HG02840 (cell line): ENCODE measurements at regions not wholly inside any gene's neighbourhood (a gene's known extent, or its start where the extent isn't known, plus 50 kb on each side); places are given as distances from the start of the nearest gene placed in this dataset.
A peak's percentile ranks its signal among the peaks of the same experiment; 100 is the strongest.
"Not testable (repeated sequence)": the region's sequence is repeated elsewhere in the genome, so short reads cannot be mapped to it uniquely, and the experiment has no call there.

Source experiments
- ATAC-seq: cut with Tn5 transposase; IDR thresholded peaks from one replicate; pipeline ENCODE4 v1.9.1; 2021; ENCODE audit warnings: mild to moderate bottlenecking, moderate library complexity, moderate number of reproducible peaks; ENCODE audit not compliant: unreplicated experiment, low FRiP score

DNA sequence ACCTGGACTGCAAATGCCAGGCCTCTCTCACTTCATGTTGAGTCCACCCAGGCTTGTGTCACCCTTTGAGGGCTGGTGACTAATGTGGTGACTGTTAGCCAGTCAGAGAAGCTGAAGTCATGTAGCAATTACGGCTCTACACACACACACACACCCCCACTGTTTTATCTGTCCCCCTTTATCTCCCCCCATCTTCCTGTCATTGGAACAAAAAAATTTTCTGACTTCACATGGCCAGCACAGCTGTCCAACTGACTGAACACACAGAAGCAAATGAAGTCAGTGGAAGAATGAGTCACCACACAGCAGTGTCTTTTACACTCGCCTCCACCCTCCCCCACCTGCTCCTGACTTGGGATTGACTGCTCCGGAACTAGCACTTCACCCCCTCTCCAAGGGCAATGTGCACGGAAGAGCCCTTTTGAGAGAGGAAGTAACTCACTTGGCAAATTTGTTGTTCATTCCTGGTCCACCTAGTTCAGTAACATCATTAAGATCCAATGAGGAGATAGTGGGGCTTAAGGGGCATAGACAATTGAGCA, 198.0 kb downstream of the RNF144B start:
- no peak for ATAC-seq

GRCh38 chr6:18586133-18586532, 199.0 kb downstream of the RNF144B start:
- no peak for ATAC-seq

DNA sequence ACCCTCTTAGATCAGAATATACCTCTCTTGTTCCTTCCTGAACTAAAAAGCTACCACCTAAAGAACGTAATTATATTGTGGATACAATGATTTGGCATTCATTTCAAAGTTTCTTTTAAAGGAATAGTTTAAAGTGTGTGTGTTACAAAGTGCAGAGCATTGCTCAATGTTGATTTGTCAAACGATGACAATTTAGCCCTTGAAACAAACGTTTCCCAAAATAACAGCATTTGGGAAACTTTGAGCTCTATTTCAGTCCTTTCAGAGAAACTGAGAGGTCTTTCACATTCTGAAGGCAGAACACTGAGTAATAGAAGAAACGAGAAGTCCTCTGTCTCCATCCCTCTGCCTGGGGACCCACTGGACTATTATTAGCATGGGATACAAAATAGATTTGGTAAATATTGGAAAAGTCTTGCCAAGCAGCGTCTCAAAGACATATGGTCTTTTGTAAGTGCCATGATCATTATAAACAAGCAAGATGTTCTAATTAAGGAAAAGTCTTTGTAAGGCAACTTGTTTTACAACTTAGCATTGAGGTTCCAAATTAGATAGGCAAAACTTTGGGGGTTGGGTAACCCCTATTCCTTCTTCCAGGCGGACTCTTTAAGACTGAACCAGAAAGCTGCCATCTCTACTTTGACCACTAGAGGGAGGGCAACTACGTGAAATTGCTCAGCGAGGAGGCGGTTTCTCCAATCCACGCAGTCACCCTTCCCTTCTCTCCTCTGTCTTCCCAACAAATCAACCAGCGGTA, 208.8 kb downstream of the RNF144B start:
- ATAC-seq = peak; percentile 74

DNA sequence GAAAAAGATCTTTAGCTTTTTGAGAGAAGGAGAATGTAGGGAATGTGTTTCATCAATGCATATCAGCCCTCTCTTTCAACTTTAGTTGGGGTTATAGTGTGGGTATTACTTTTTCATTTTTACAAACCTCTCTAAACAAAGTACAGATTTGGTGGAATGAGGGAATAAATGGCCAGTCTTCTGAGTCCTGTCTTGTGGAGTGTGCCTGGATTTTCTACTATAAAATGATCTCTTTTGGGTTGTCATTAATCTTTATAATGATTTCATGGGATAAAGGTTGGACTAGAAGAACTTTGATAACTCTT, 209.3 kb downstream of the RNF144B start:
- ATAC-seq = no peak

- no peak for ATAC-seq
Measured at GRCh38 chr6:18598551-18599264, 211.6 kb downstream of the RNF144B start.

- no peak for ATAC-seq
Measured at GRCh38 chr6:18600255-18600654, 213.1 kb downstream of the RNF144B start.

DNA sequence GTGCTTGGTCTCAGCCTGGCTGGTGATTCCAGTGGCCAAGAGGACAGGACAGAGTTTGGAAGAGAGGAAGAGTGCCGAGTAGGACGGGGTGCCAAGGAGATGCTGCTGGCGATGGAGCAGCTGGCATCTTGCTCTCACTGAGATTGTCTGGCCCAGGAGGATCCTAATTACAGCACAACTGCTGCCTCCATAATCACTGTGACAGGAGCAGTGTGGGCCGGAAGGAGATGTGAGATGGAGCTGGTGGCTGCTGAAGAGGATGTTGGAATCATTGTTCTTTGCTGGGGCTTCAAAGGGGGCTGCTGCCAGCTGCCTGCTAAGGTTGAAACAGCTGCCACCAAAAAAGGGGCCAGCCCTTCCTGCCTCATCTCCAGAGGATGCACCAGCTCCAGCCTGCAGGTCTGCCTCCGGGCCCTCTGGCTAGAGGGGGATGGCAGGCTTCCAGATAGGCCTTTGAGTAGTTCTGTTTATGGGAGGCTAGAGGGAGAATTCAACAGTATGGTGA, 214.4 kb downstream of the RNF144B start:
- no peak for ATAC-seq

- ATAC-seq = no peak
Measured at GRCh38 chr6:18602931-18603330, 215.8 kb downstream of the RNF144B start.

GRCh38 chr6:18603361-18603760, 216.2 kb downstream of the RNF144B start:
- no peak for ATAC-seq

GRCh38 chr6:18605841-18606240, 218.7 kb downstream of the RNF144B start:
- no peak for ATAC-seq

DNA sequence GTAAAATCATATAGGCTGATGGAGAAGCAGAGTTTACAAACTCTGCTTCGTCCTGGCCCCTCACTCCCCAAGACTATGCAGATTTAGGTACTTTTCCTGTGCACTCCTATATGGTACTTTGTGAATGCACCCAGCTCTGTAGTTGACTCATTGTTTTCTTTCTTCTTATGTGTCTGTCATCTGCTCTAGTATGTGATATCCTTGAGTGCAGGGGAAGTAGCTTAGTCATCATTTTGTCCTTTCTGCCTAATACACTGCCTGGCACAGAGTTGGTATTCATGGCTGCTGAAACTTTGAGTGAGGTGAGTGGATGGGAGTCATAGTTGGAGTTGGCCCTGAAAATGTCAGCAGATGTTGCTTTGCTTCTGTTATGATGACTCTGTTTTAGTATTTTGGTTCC, 222.6 kb downstream of the RNF144B start:
- no peak for ATAC-seq

DNA sequence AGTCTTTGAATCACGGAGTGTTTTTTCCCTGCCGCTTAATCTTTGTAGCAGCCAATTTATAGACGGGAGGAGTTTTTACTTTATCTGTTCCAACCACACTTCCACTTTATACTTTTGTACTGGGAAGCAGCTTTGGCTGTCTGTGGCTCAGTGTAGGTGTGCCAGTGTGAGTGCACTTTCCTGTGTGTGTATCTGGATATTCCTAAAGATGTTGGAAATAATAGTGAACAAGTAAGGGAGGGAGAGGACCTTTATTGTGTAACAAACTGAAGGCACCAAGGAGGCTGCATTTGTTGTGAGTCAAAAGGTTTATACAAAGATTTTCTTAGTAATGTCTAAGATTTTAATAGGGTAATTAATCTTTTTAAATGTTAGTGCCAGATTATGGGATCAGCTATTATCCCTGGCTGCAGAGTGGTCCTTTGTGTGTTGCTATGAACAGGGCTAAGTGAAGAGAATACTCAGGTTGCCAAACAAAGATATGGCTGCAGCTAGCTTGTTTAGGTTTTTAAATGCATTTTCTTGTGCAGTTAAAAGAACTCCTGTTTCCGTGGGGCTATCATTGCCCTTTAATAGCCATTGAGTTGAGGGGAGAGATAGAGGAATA, 226.3 kb downstream of the RNF144B start:
- ATAC-seq = no peak

GRCh38 chr6:18629571-18629970, 242.4 kb downstream of the RNF144B start:
- no peak for ATAC-seq

DNA sequence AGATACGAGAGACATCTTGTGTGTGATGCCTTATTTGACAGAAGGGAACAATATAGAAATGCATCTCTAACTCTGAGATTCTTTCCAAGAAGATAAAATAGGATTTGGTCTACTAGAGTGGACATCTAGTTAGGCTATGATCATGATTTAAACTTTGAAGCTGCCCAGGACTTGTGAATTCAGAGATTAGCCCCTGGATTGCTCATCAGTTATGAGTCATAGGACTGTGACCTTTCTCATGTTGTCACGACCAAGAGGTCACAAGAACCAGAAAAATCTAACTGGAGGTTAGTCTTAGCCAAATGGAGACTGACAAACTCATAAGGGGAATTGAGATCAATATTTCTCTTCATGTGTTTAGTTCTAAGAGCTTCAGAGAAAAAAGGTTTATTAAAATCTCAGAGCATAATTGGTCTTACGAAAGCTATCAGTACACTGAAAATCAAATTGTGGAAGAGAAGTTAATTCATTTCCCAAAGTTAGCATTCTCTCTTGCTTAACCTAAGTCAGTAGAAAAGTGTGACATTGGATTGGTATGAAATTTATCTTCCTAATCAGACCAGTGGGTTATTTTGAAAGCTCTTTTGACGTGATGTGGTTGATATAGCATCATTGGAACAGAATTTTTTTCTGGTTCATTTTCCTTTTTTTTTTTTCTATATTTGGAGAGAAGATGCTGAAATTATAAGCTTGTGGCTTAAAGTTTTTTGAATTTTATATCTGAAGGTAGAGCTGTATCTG, 245.7 kb downstream of the RNF144B start:
- ATAC-seq = no peak

DNA sequence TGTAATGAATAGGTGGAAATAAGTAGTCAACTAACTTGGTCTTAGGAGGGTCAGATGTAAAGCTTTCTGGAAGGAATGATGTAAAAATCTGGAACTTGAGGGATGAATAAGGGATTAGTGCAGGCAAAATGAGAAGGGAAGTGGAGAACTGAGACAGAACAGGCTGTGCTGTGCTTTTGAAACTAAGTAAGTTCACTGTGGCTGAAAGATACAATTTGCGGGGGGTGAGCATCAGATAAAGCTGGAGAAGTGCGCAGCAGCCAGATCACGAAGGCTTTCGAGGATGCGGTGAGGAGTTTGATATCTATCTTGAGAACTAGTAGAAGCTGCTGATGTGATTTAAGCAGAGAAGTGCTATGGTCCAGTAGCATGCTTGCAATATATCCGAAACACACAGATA, 247.8 kb downstream of the RNF144B start:
- no peak for ATAC-seq

GRCh38 chr6:18640134-18640533, 253.0 kb downstream of the RNF144B start:
- ATAC-seq = no peak

- no peak for ATAC-seq
Measured at GRCh38 chr6:18640754-18641153, 253.6 kb downstream of the RNF144B start.

GRCh38 chr6:18654821-18655220, 267.7 kb downstream of the RNF144B start:
- ATAC-seq = no peak

- no peak for ATAC-seq
Measured at GRCh38 chr6:18656506-18656905, 269.4 kb downstream of the RNF144B start.

GRCh38 chr6:18659994-18660393, 272.8 kb downstream of the RNF144B start:
- ATAC-seq = not testable (repeated sequence)

- ATAC-seq = no peak
Measured at GRCh38 chr6:18663011-18663410, 275.9 kb downstream of the RNF144B start.
